Fibroblast of lung (primary cell): ENCODE measurements at regions not wholly inside any gene's neighbourhood (a gene's known extent, or its start where the extent isn't known, plus 50 kb on each side); places are given as distances from the start of the nearest gene placed in this dataset.
A peak's percentile ranks its signal among the peaks of the same experiment; 100 is the strongest.

Experiments used
- DNase-seq, 2 donors: peaks; one replicate each; pipeline versions ENCODE4 v3.0.0 to v3.0.0-alpha.2; 2010; ENCODE audit warnings: low read depth in 2 of 2
- H2AFZ ChIP-seq: 2 replicates; pipeline ENCODE4 v1.5.1; 2012; ENCODE audit warnings: low read length, control low read depth, inconsistent platforms
- H3K27ac ChIP-seq: 2 replicates; pipeline ENCODE4 v1.5.1; 2011; ENCODE audit warnings: low read length, control low read depth; ENCODE audit not compliant: insufficient read depth
- H3K27me3 ChIP-seq: 2 replicates; pipeline ENCODE4 v1.5.1; 2011; ENCODE audit warnings: mild to moderate bottlenecking, low read length; ENCODE audit not compliant: control insufficient read depth, insufficient read depth
- H3K36me3 ChIP-seq: 2 replicates; pipeline ENCODE4 v1.5.1; 2011; ENCODE audit warnings: low read length; ENCODE audit not compliant: control insufficient read depth, insufficient read depth
- H3K4me1 ChIP-seq: 2 replicates; pipeline ENCODE4 v1.5.1; 2011; ENCODE audit warnings: low read length; ENCODE audit not compliant: control insufficient read depth, insufficient read depth; ENCODE audit errors: extremely low read depth
- H3K4me2 ChIP-seq: 2 replicates; pipeline ENCODE4 v1.5.1; 2011; ENCODE audit warnings: low read length, control low read depth; ENCODE audit not compliant: insufficient read depth; ENCODE audit errors: extremely low read depth
- H3K4me3 ChIP-seq, 4 experiments: fragments of 200-600 bp in 1 of 4; sonication (generic) in 1 of 4; replicated peaks in 1 of 4; 2 replicates each; pipeline ENCODE4 v1.5.1; 2011 to 2016; ENCODE audit warnings: low read length in 4 of 4, low read depth in 3 of 4, mild to moderate bottlenecking in 3 of 4, control low read depth in 2 of 4, inconsistent platforms in 1 of 4, mixed read lengths in 1 of 4; ENCODE audit not compliant: insufficient read depth in 1 of 4; ENCODE audit errors: control extremely low read depth in 1 of 4
- H3K79me2 ChIP-seq: 2 replicates; pipeline ENCODE4 v1.5.1; 2012; ENCODE audit warnings: mild to moderate bottlenecking, low read length, inconsistent platforms; ENCODE audit not compliant: control insufficient read depth, insufficient read depth
- H3K9ac ChIP-seq: 2 replicates; pipeline ENCODE4 v1.5.1; 2011; ENCODE audit warnings: mild to moderate bottlenecking, low read length, control low read depth; ENCODE audit not compliant: insufficient read depth
- H3K9me3 ChIP-seq: 2 replicates; pipeline ENCODE4 v1.5.1; 2012; ENCODE audit warnings: low read depth, low read length; ENCODE audit not compliant: control insufficient read depth, insufficient read depth
- H4K20me1 ChIP-seq: 2 replicates; pipeline ENCODE4 v1.5.1; 2011; ENCODE audit warnings: low read length; ENCODE audit not compliant: control insufficient read depth, insufficient read depth; ENCODE audit errors: extremely low read depth
- EZH2 ChIP-seq: IDR thresholded peaks from 2 replicates; pipeline ENCODE4 v1.5.1; 2012; ENCODE audit warnings: low read length, control low read depth, mild to moderate bottlenecking; ENCODE audit errors: missing control alignments
- TF ChIP-seq, protein P1 (sequence below), 2 donors: IDR thresholded peaks in 1 of 2; conservative IDR thresholded peaks in 1 of 2; 1 replicate in 1 of 2; 2 replicates in 1 of 2; pipeline ENCODE4 v1.5.1; 2011 to 2012; ENCODE audit warnings: low read length in 2 of 2, control low read depth in 1 of 2, inconsistent platforms in 1 of 2, low read depth in 1 of 2, mild to moderate bottlenecking in 1 of 2

DNA sequence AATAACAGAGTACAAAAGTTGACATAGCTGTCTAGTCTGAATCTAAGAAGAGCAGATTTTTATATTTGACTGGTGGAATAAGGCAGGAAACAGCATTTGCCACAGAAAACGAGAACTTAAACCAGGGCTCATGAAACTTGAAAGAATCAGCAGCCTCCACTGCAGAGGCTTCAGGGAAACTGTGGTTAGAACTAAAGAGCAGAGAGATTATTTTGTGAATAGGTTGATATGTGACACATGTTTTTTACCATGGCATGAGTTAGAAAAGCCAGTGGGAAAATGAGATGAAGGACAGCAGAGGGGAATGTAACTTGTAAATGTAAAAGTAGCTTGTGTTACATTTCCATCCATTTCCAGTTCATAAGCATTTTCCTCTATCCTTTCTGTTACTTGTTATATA, 63.7 kb upstream of the CAMK2D start:
- Histone ChIP-seq H3K4me1 (peaks cover 15% of the 10 kb centered on the region), H3K27ac (no peak overlapping the region), H3K27me3 (no peaks in the 10 kb centered on the region), H3K9me3 (no peaks in the 10 kb centered on the region), H3K4me2 (no peak overlapping the region), H3K36me3 (no peaks in the 10 kb centered on the region), H3K9ac (no peak overlapping the region), H4K20me1 (no peaks in the 10 kb centered on the region), H3K79me2 (no peaks in the 10 kb centered on the region), H2AFZ (no peak overlapping the region), H3K4me3 (no peak overlapping the region)
- no peak for TF ChIP-seq EZH2
- TF ChIP-seq, protein P1, sequence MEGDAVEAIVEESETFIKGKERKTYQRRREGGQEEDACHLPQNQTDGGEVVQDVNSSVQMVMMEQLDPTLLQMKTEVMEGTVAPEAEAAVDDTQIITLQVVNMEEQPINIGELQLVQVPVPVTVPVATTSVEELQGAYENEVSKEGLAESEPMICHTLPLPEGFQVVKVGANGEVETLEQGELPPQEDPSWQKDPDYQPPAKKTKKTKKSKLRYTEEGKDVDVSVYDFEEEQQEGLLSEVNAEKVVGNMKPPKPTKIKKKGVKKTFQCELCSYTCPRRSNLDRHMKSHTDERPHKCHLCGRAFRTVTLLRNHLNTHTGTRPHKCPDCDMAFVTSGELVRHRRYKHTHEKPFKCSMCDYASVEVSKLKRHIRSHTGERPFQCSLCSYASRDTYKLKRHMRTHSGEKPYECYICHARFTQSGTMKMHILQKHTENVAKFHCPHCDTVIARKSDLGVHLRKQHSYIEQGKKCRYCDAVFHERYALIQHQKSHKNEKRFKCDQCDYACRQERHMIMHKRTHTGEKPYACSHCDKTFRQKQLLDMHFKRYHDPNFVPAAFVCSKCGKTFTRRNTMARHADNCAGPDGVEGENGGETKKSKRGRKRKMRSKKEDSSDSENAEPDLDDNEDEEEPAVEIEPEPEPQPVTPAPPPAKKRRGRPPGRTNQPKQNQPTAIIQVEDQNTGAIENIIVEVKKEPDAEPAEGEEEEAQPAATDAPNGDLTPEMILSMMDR (conservative IDR thresholded peaks at IDR 0.05 in 1 of 2, IDR thresholded peaks at IDR 0.05 in 1 of 2; ENCODE audit: low read depth in 1 of 2, low read length in 2 of 2), result no peak
- DNase-seq, result no peak

DNA sequence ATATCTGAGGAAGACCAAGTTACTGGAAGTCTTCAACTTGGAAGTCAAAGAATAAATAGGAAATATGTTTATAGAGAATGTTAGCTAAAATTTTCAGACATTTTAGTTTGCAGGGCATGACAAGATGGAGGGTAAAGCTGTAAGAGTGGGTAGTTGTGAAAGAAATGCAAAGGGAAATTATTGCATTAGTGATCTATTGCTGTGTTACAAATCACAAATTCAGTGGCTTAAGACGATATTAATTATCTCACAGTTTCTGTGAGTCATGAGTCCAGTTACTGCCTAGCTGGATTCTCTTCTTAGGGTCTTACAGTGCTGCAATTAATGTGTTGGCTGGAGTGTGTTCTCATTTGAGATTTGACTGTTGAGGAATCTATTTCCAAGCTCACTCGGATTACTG, 62.9 kb upstream of the CAMK2D start:
- DNase-seq, result no peak
- Histone ChIP-seq H3K79me2 (no peaks in the 10 kb centered on the region), H2AFZ (no peak overlapping the region), H4K20me1 (no peaks in the 10 kb centered on the region), H3K4me1 (peaks cover 16% of the 10 kb centered on the region), H3K4me3 (no peak overlapping the region), H3K9me3 (no peaks in the 10 kb centered on the region), H3K36me3 (no peaks in the 10 kb centered on the region), H3K27me3 (no peaks in the 10 kb centered on the region), H3K4me2 (no peak overlapping the region), H3K27ac (no peak overlapping the region), H3K9ac (no peak overlapping the region)
- TF ChIP-seq EZH2, result no peak
- TF ChIP-seq, protein P1 (conservative IDR thresholded peaks at IDR 0.05 in 1 of 2, IDR thresholded peaks at IDR 0.05 in 1 of 2; ENCODE audit: low read depth in 1 of 2, low read length in 2 of 2), result no peak

DNA sequence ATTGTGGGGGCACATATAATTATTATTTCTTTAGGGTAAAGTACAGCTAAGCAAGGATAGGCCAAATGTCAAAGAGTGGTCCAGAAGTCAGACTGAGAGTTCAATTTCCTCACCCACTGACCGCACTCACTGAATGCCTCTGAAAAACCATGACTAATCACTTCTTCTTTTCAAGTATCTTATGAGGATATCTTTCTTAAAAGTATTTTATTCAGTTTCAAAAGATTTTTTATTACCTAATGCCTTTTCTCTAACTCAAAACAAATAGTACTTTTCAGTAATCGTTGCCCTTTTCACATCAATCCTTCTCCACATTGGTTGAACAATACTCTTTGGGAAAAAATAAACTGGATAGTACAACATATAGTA, 61.7 kb upstream of the CAMK2D start:
- no peak overlapping the region for H2AFZ ChIP-seq
- TF ChIP-seq EZH2, result no peak
- H3K27ac ChIP-seq, result no peak overlapping the region
- H3K36me3 ChIP-seq, result no peaks in the 10 kb centered on the region
- H3K79me2 ChIP-seq, result no peaks in the 10 kb centered on the region
- no peaks in the 10 kb centered on the region for H3K27me3 ChIP-seq
- H4K20me1 ChIP-seq, result no peaks in the 10 kb centered on the region
- peak in 1 of 2 donors; percentile 76 for DNase-seq
- no peaks in the 10 kb centered on the region for H3K9me3 ChIP-seq
- no peak overlapping the region for H3K4me3 ChIP-seq
- H3K4me2 ChIP-seq, result no peak overlapping the region
- H3K9ac ChIP-seq, result no peak overlapping the region
- peaks cover 16% of the 10 kb centered on the region for H3K4me1 ChIP-seq
